Subcutaneous abdominal adipose tissue (tissue), 5 donors: ENCODE measurements at regions not wholly inside any gene's neighbourhood (a gene's known extent, or its start where the extent isn't known, plus 50 kb on each side); places are given as distances from the start of the nearest gene placed in this dataset.

ENCODE experiments used
- H3K27ac ChIP-seq: one replicate; pipeline ENCODE4 v1.7.0; 2013; ENCODE audit warnings: low read depth, mild to moderate bottlenecking, inconsistent platforms, low read length, moderate library complexity
- H3K27me3 ChIP-seq, 5 donors: one replicate each; pipeline ENCODE4 v1.7.0; 2013; ENCODE audit warnings: low read length in 5 of 5, inconsistent platforms in 1 of 5; ENCODE audit not compliant: control insufficient read depth in 5 of 5, insufficient read depth in 4 of 5
- H3K36me3 ChIP-seq, 5 donors: one replicate each; pipeline ENCODE4 v1.7.0; 2013; ENCODE audit warnings: low read length in 5 of 5; ENCODE audit not compliant: control insufficient read depth in 5 of 5, insufficient read depth in 5 of 5
- H3K4me1 ChIP-seq, 5 donors: one replicate each; pipeline ENCODE4 v1.7.0; 2013; ENCODE audit warnings: low read length in 5 of 5, mild to moderate bottlenecking in 3 of 5, moderate library complexity in 1 of 5; ENCODE audit not compliant: control insufficient read depth in 5 of 5, insufficient read depth in 5 of 5
- H3K4me3 ChIP-seq, 5 donors: one replicate each; pipeline ENCODE4 v1.7.0; 2013; ENCODE audit warnings: low read length in 5 of 5, low read depth in 1 of 5
- H3K9ac ChIP-seq, 5 donors: one replicate each; pipeline ENCODE4 v1.7.0; 2013; ENCODE audit warnings: low read length in 5 of 5, mild to moderate bottlenecking in 4 of 5, moderate library complexity in 3 of 5
- H3K9me3 ChIP-seq, 5 donors: one replicate each; pipeline ENCODE4 v1.7.0; 2013; ENCODE audit warnings: low read length in 5 of 5; ENCODE audit not compliant: control insufficient read depth in 5 of 5
- donor health status: healthy.
- donor health status: healthy.
- donor health status: healthy.
- donor health status: healthy.
- donor health status: healthy.

- Histone ChIP-seq H3K27ac (no peak overlapping the region), H3K9ac (no peak overlapping the region), H3K4me3 (no peak overlapping the region), H3K4me1 (peaks cover 0 to 6% (median 4%) of the 10 kb centered on the region in 5 donors), H3K27me3 (peaks cover 0 to 6% (median 0%) of the 10 kb centered on the region in 5 donors), H3K36me3 (no peaks in the 10 kb centered on the region), H3K9me3 (no peaks in the 10 kb centered on the region)
Observed at GRCh38 chr2:106996171-106996769, 110.3 kb upstream of the ST6GAL2 start.

GRCh38 chr2:106997204-106997603 is 111.2 kb upstream of the ST6GAL2 start:
- Histone ChIP-seq H3K9ac (no peak overlapping the region), H3K27ac (no peak overlapping the region), H3K4me3 (no peak overlapping the region), H3K4me1 (peaks cover 0 to 6% (median 4%) of the 10 kb centered on the region in 5 donors), H3K27me3 (peaks cover 0 to 6% (median 0%) of the 10 kb centered on the region in 5 donors), H3K36me3 (no peaks in the 10 kb centered on the region), H3K9me3 (no peaks in the 10 kb centered on the region)

- Histone ChIP-seq H3K4me1 (no peaks in the 10 kb centered on the region), H3K27me3 (peaks cover 0 to 4% (median 0%) of the 10 kb centered on the region in 5 donors), H3K9ac (no peak overlapping the region), H3K27ac (no peak overlapping the region), H3K9me3 (no peaks in the 10 kb centered on the region), H3K36me3 (no peaks in the 10 kb centered on the region), H3K4me3 (no peak overlapping the region)
Observed at GRCh38 chr2:107001062-107001461, 115.1 kb upstream of the ST6GAL2 start.

- no peak overlapping the region for H3K4me3 ChIP-seq
- H3K36me3 ChIP-seq: no peaks in the 10 kb centered on the region
- no peaks in the 10 kb centered on the region for H3K9me3 ChIP-seq
- no peak overlapping the region for H3K9ac ChIP-seq
- no peaks in the 10 kb centered on the region for H3K4me1 ChIP-seq
- no peaks in the 10 kb centered on the region for H3K27me3 ChIP-seq
- H3K27ac ChIP-seq: no peak overlapping the region
Observed at GRCh38 chr2:107001551-107001950, 115.6 kb upstream of the ST6GAL2 start.

- Histone ChIP-seq H3K9me3 (no peaks in the 10 kb centered on the region), H3K4me3 (no peak overlapping the region), H3K27ac (no peak overlapping the region), H3K27me3 (no peaks in the 10 kb centered on the region), H3K36me3 (no peaks in the 10 kb centered on the region), H3K4me1 (no peaks in the 10 kb centered on the region), H3K9ac (no peak overlapping the region)
Observed at GRCh38 chr2:107001964-107002696, 116.2 kb upstream of the ST6GAL2 start.

- Histone ChIP-seq H3K9me3 (no peaks in the 10 kb centered on the region), H3K9ac (no peak overlapping the region), H3K27ac (no peak overlapping the region), H3K4me3 (no peak overlapping the region), H3K36me3 (no peaks in the 10 kb centered on the region), H3K27me3 (no peaks in the 10 kb centered on the region), H3K4me1 (no peaks in the 10 kb centered on the region)
Observed at GRCh38 chr2:107002735-107003134, 116.8 kb upstream of the ST6GAL2 start.

GRCh38 chr2:107005853-107006252 is 119.9 kb upstream of the ST6GAL2 start:
- no peaks in the 10 kb centered on the region for H3K36me3 ChIP-seq
- H3K9me3 ChIP-seq: no peaks in the 10 kb centered on the region
- H3K27me3 ChIP-seq: no peaks in the 10 kb centered on the region
- H3K4me3 ChIP-seq: no peak overlapping the region
- no peaks in the 10 kb centered on the region for H3K4me1 ChIP-seq
- no peak overlapping the region for H3K9ac ChIP-seq
- no peak overlapping the region for H3K27ac ChIP-seq

GRCh38 chr2:107006836-107007235 is 120.9 kb upstream of the ST6GAL2 start:
- no peak overlapping the region for H3K27ac ChIP-seq
- no peaks in the 10 kb centered on the region for H3K36me3 ChIP-seq
- no peaks in the 10 kb centered on the region for H3K4me1 ChIP-seq
- H3K4me3 ChIP-seq: no peak overlapping the region
- no peaks in the 10 kb centered on the region for H3K9me3 ChIP-seq
- H3K27me3 ChIP-seq: no peaks in the 10 kb centered on the region
- H3K9ac ChIP-seq: no peak overlapping the region

GRCh38 chr2:107007927-107008326 is 122.0 kb upstream of the ST6GAL2 start:
- Histone ChIP-seq H3K9ac (no peak overlapping the region), H3K4me3 (no peak overlapping the region), H3K27me3 (no peaks in the 10 kb centered on the region), H3K36me3 (no peaks in the 10 kb centered on the region), H3K4me1 (no peaks in the 10 kb centered on the region), H3K27ac (no peak overlapping the region), H3K9me3 (no peaks in the 10 kb centered on the region)

GRCh38 chr2:107008843-107009242 is 122.9 kb upstream of the ST6GAL2 start:
- no peaks in the 10 kb centered on the region for H3K27me3 ChIP-seq
- H3K36me3 ChIP-seq: no peaks in the 10 kb centered on the region
- no peak overlapping the region for H3K9ac ChIP-seq
- H3K27ac ChIP-seq: no peak overlapping the region
- H3K4me3 ChIP-seq: no peak overlapping the region
- no peaks in the 10 kb centered on the region for H3K9me3 ChIP-seq
- H3K4me1 ChIP-seq: no peaks in the 10 kb centered on the region
